Choroid plexus epithelial cell (primary cell): ENCODE measurements at regions not wholly inside any gene's neighbourhood (a gene's known extent, or its start where the extent isn't known, plus 50 kb on each side); places are given as distances from the start of the nearest gene placed in this dataset.
"Not testable (repeated sequence)": the region's sequence is repeated elsewhere in the genome, so short reads cannot be mapped to it uniquely, and the experiment has no call there.

Experiments
- DNase-seq: peaks from one replicate; pipeline ENCODE4 v3.0.0-alpha.2; 2010; ENCODE audit warnings: low read depth
- H3K4me3 ChIP-seq: 2 replicates; pipeline ENCODE4 v1.5.1; 2011; ENCODE audit warnings: low read depth, mild to moderate bottlenecking, control low read depth, low read length, moderate library complexity
- CTCF ChIP-seq: conservative IDR thresholded peaks from 2 replicates; pipeline ENCODE4 v1.5.1; 2011; ENCODE audit warnings: low read depth, mild to moderate bottlenecking, control low read depth, inconsistent platforms, low read length, moderate library complexity

- H3K4me3 ChIP-seq, result no peak overlapping the region
- no peak for TF ChIP-seq CTCF
- DNase-seq, result peak; percentile 13
These were observed 64.8 kb upstream of the BCL6 start for GRCh38 chr3:187810021-187810446.

GRCh38 chr3:187811585-187812250, 66.5 kb upstream of the BCL6 start:
- no peak for TF ChIP-seq CTCF
- no peak overlapping the region for H3K4me3 ChIP-seq
- peak; percentile 87 for DNase-seq

GRCh38 chr3:187812496-187812895, 67.2 kb upstream of the BCL6 start:
- no peak for DNase-seq
- H3K4me3 ChIP-seq, result no peak overlapping the region
- TF ChIP-seq CTCF, result no peak

- TF ChIP-seq CTCF, result no peak
- no peak for DNase-seq
- H3K4me3 ChIP-seq, result no peak overlapping the region
These were observed 67.9 kb upstream of the BCL6 start for GRCh38 chr3:187813198-187813597.

- not testable (repeated sequence) for DNase-seq, H3K4me3 ChIP-seq
These were observed 72.5 kb upstream of the BCL6 start for GRCh38 chr3:187817766-187818165.

GRCh38 chr3:187821616-187822317, 76.5 kb upstream of the BCL6 start:
- H3K4me3 ChIP-seq, result no peak overlapping the region
- TF ChIP-seq CTCF, result no peak
- DNase-seq, result no peak

GRCh38 chr3:187822402-187822801, 77.1 kb upstream of the BCL6 start:
- no peak overlapping the region for H3K4me3 ChIP-seq
- DNase-seq, result no peak
- no peak for TF ChIP-seq CTCF
